Activated gamma-delta T cell treated with Interleukin-2 at 50 U/mL for 16 hours (primary cell): ENCODE measurements at regions not wholly inside any gene's neighbourhood (a gene's known extent, or its start where the extent isn't known, plus 50 kb on each side); places are given as distances from the start of the nearest gene placed in this dataset.
"Not testable (repeated sequence)": the region's sequence is repeated elsewhere in the genome, so short reads cannot be mapped to it uniquely, and the experiment has no call there.

Experiments
- DNase-seq: peaks from one replicate; pipeline ENCODE4 v3.0.0-alpha.2; 2020

- DNase-seq: no peak
Observed at GRCh38 chr2:194725169-194725568, 931.9 kb upstream of the SLC39A10 start.

- no peak for DNase-seq
Observed at GRCh38 chr2:194723446-194723845, 933.6 kb upstream of the SLC39A10 start.

GRCh38 chr2:194721227-194721626 lies 935.8 kb upstream of the SLC39A10 start:
- DNase-seq: no peak

- no peak for DNase-seq
Observed at GRCh38 chr2:194720462-194720861, 936.6 kb upstream of the SLC39A10 start.

- DNase-seq: no peak
Observed at GRCh38 chr2:194718881-194719280, 938.1 kb upstream of the SLC39A10 start.

- DNase-seq: no peak
Observed at GRCh38 chr2:194714541-194714940, 942.5 kb upstream of the SLC39A10 start.

- no peak for DNase-seq
Observed at GRCh38 chr2:194709840-194710239, 947.2 kb upstream of the SLC39A10 start.

- no peak for DNase-seq
Observed at GRCh38 chr2:194706179-194706578, 950.8 kb upstream of the SLC39A10 start.

GRCh38 chr2:194705398-194705797 lies 951.6 kb upstream of the SLC39A10 start:
- DNase-seq: no peak

GRCh38 chr2:194700726-194701125 lies 956.3 kb upstream of the SLC39A10 start:
- DNase-seq: no peak

GRCh38 chr2:194700116-194700515 lies 956.9 kb upstream of the SLC39A10 start:
- DNase-seq: no peak

- no peak for DNase-seq
Observed at GRCh38 chr2:194698012-194698411, 959.0 kb upstream of the SLC39A10 start.

- DNase-seq: no peak
Observed at GRCh38 chr2:194697439-194697838, 959.6 kb upstream of the SLC39A10 start.

- DNase-seq: no peak
Observed at GRCh38 chr2:194696690-194697089, 960.3 kb upstream of the SLC39A10 start.

- no peak for DNase-seq
Observed at GRCh38 chr2:194686569-194686968, 970.5 kb upstream of the SLC39A10 start.

- DNase-seq: no peak
Observed at GRCh38 chr2:194674043-194674442, 983.0 kb upstream of the SLC39A10 start.

GRCh38 chr2:194672994-194673393 lies 984.0 kb upstream of the SLC39A10 start:
- DNase-seq: no peak

GRCh38 chr2:194661431-194661830 lies 995.6 kb upstream of the SLC39A10 start:
- no peak for DNase-seq

- not testable (repeated sequence) for DNase-seq
Observed at GRCh38 chr2:194639057-194639456, 1018.0 kb upstream of the SLC39A10 start.

GRCh38 chr2:194621945-194622344 lies 1035.1 kb upstream of the SLC39A10 start:
- DNase-seq: no peak

- DNase-seq: no peak
Observed at GRCh38 chr2:194619366-194619765, 1037.7 kb upstream of the SLC39A10 start.

- DNase-seq: no peak
Observed at GRCh38 chr2:194618432-194618831, 1038.6 kb upstream of the SLC39A10 start.

- no peak for DNase-seq
Observed at GRCh38 chr2:194616334-194616733, 1040.7 kb upstream of the SLC39A10 start.

- DNase-seq: no peak
Observed at GRCh38 chr2:194610297-194610696, 1046.7 kb upstream of the SLC39A10 start.

- DNase-seq: no peak
Observed at GRCh38 chr2:194603429-194603828, 1053.6 kb upstream of the SLC39A10 start.

- DNase-seq: no peak
Observed at GRCh38 chr2:194602750-194603149, 1054.3 kb upstream of the SLC39A10 start.
